IMR-90 (cell line): ENCODE measurements at regions not wholly inside any gene's neighbourhood (a gene's known extent, or its start where the extent isn't known, plus 50 kb on each side); places are given as distances from the start of the nearest gene placed in this dataset.

Experiments used
- ATAC-seq: fragments of 200-7000 bp; cut with Tn5 transposase; 2 replicates; pipeline ENCODE4 v1.9.1; 2020; ENCODE audit warnings: low read depth, mild to moderate bottlenecking, moderate library complexity
- BruUV-seq: library from RNA; stranded (reverse); fragments of 400-500 nt; replicated peaks from 2 replicates; lab custom pipeline; 2021; lab: Mats Ljungman, UMichigan
- CTCF ChIA-PET: fragments of 300-600 bp; formaldehyde crosslinking; extraction: SDS; loops from one replicate; lab custom pipeline; 2021; ENCODE audit warnings: antibody characterized with exemption; lab: Yijun Ruan, JAX
- POLR2A ChIA-PET: fragments of 300-600 bp; sonication (Branson Sonifier 250); formaldehyde crosslinking; loops from one replicate; lab custom pipeline; 2022; ENCODE audit warnings: antibody characterized with exemption; ENCODE audit not compliant: unreplicated experiment; lab: Charles Lee
- DNase-seq: peaks from one replicate; pipeline ENCODE4 v3.0.0; 2013
- H2AFZ ChIP-seq: replicated peaks from 2 replicates; pipeline ENCODE3; 2013; ENCODE audit warnings: low read length, mild to moderate bottlenecking; ENCODE audit not compliant: poor library complexity
- H2AK5ac ChIP-seq: 2 replicates; pipeline ENCODE4 v1.6.1; 2013; ENCODE audit warnings: low read depth, low read length, inconsistent platforms
- H2AK9ac ChIP-seq: replicated peaks from 2 replicates; pipeline ENCODE3; 2013; ENCODE audit warnings: mild to moderate bottlenecking, low read depth, low read length, moderate library complexity; ENCODE audit not compliant: poor library complexity
- H2BK120ac ChIP-seq: 2 replicates; pipeline ENCODE4 v1.6.1; 2013; ENCODE audit warnings: low read depth, low read length, inconsistent platforms
- H2BK15ac ChIP-seq: 3 replicates; pipeline ENCODE4 v1.6.1; 2013; ENCODE audit warnings: low read depth, low read length, inconsistent platforms
- H2BK20ac ChIP-seq: 2 replicates; pipeline ENCODE4 v1.6.1; 2013; ENCODE audit warnings: low read depth, mild to moderate bottlenecking, inconsistent platforms, low read length, moderate library complexity
- H2BK5ac ChIP-seq: 2 replicates; pipeline ENCODE4 v1.6.1; 2013; ENCODE audit warnings: mild to moderate bottlenecking, low read depth, low read length, inconsistent platforms; ENCODE audit not compliant: poor library complexity, severe bottlenecking
- H3K14ac ChIP-seq: replicated peaks from 2 replicates; pipeline ENCODE4 v1.6.1; 2013; ENCODE audit warnings: low read depth, low read length, inconsistent platforms
- H3K18ac ChIP-seq: 2 replicates; pipeline ENCODE4 v1.6.1; 2013; ENCODE audit warnings: low read depth, low read length, control low read depth
- H3K23ac ChIP-seq: 2 replicates; pipeline ENCODE4 v1.6.1; 2013; ENCODE audit warnings: low read depth, low read length, inconsistent platforms
- H3K27ac ChIP-seq: 2 replicates; pipeline ENCODE4 v1.5.1; 2013; ENCODE audit warnings: mild to moderate bottlenecking, control low read depth, low read length; ENCODE audit not compliant: insufficient read depth
- H3K27me3 ChIP-seq: 2 replicates; pipeline ENCODE4 v1.6.1; 2013; ENCODE audit warnings: low read length; ENCODE audit not compliant: control insufficient read depth, insufficient read depth
- H3K36me3 ChIP-seq: 2 replicates; pipeline ENCODE4 v1.6.1; 2013; ENCODE audit warnings: low read length, mixed read lengths; ENCODE audit not compliant: control insufficient read depth, insufficient read depth
- H3K4ac ChIP-seq: 2 replicates; pipeline ENCODE4 v1.6.1; 2013; ENCODE audit warnings: low read depth, low read length, inconsistent platforms
- H3K4me1 ChIP-seq: 2 replicates; pipeline ENCODE4 v1.6.1; 2013; ENCODE audit warnings: low read length, mixed read lengths; ENCODE audit not compliant: control insufficient read depth, insufficient read depth
- H3K4me2 ChIP-seq: 2 replicates; pipeline ENCODE4 v1.6.1; 2013; ENCODE audit warnings: low read depth, mild to moderate bottlenecking, control low read depth, low read length, moderate library complexity
- H3K4me3 ChIP-seq: 2 replicates; pipeline ENCODE4 v1.5.1; 2013; ENCODE audit warnings: low read depth, mild to moderate bottlenecking, control low read depth, low read length, moderate library complexity; ENCODE audit not compliant: insufficient read depth
- H3K56ac ChIP-seq: 2 replicates; pipeline ENCODE4 v1.6.1; 2013; ENCODE audit warnings: low read length, inconsistent platforms; ENCODE audit not compliant: insufficient read depth; ENCODE audit errors: extremely low read depth
- H3K79me1 ChIP-seq, 2 experiments: 2 replicates each; pipeline ENCODE4 v1.6.1; 2013; ENCODE audit warnings: low read length in 2 of 2, inconsistent platforms in 1 of 2, low read depth in 1 of 2
- H3K9ac ChIP-seq: 2 replicates; pipeline ENCODE4 v1.6.1; 2013; ENCODE audit warnings: low read depth, low read length, control low read depth
- H3K9me1 ChIP-seq: 2 replicates; pipeline ENCODE4 v1.6.1; 2013; ENCODE audit warnings: low read length, inconsistent platforms; ENCODE audit not compliant: insufficient read depth
- H3K9me3 ChIP-seq: 2 replicates; pipeline ENCODE4 v1.6.1; 2013; ENCODE audit warnings: low read length; ENCODE audit not compliant: control insufficient read depth, insufficient read depth
- H4K20me1 ChIP-seq: 2 replicates; pipeline ENCODE4 v1.6.1; 2013; ENCODE audit warnings: low read length, inconsistent platforms; ENCODE audit not compliant: insufficient read depth
- H4K5ac ChIP-seq: 2 replicates; pipeline ENCODE4 v1.6.1; 2013; ENCODE audit warnings: mild to moderate bottlenecking, low read depth, low read length, control low read depth
- H4K8ac ChIP-seq, 2 experiments: 2 replicates each; pipeline ENCODE4 v1.6.1; 2013; ENCODE audit warnings: low read depth in 2 of 2, low read length in 2 of 2, control low read depth in 1 of 2, inconsistent platforms in 1 of 2
- H4K91ac ChIP-seq: 2 replicates; pipeline ENCODE4 v1.6.1; 2013; ENCODE audit warnings: low read depth, low read length, inconsistent platforms; ENCODE audit not compliant: insufficient read depth
- BHLHE40 ChIP-seq: fragments of 150-350 bp; IDR thresholded peaks from 2 replicates; pipeline ENCODE4 v1.6.1; 2016; ENCODE audit warnings: mild to moderate bottlenecking, low read depth, low read length
- CEBPB ChIP-seq: IDR thresholded peaks from 2 replicates; pipeline ENCODE4 v1.6.1; 2012; ENCODE audit warnings: low read depth, low read length, improper control_type of control experiment
- CHD1 ChIP-seq: IDR thresholded peaks from 2 replicates; pipeline ENCODE4 v1.6.1; 2012; ENCODE audit warnings: low read depth, low read length, improper control_type of control experiment
- MAFK ChIP-seq: IDR thresholded peaks from 2 replicates; pipeline ENCODE4 v1.6.1; 2012; ENCODE audit warnings: low read depth, low read length, improper control_type of control experiment
- MAZ ChIP-seq: IDR thresholded peaks from 2 replicates; pipeline ENCODE4 v1.6.1; 2012; ENCODE audit warnings: low read depth, mild to moderate bottlenecking, low read length, improper control_type of control experiment, moderate library complexity, borderline replicate concordance
- MXI1 ChIP-seq: IDR thresholded peaks from 2 replicates; pipeline ENCODE4 v1.6.1; 2012; ENCODE audit warnings: low read depth, mild to moderate bottlenecking, low read length, moderate library complexity, borderline replicate concordance
- POLR2A ChIP-seq: IDR thresholded peaks from 2 replicates; pipeline ENCODE4 v1.6.1; 2012; ENCODE audit warnings: mild to moderate bottlenecking, low read depth, low read length
- RAD21 ChIP-seq: IDR thresholded peaks from 2 replicates; pipeline ENCODE4 v1.6.1; 2012; ENCODE audit warnings: low read length, improper control_type of control experiment
- RCOR1 ChIP-seq: IDR thresholded peaks from 2 replicates; pipeline ENCODE4 v1.6.1; 2012; ENCODE audit warnings: mild to moderate bottlenecking, low read length, improper control_type of control experiment; ENCODE audit not compliant: insufficient replicate concordance
- RFX5 ChIP-seq: IDR thresholded peaks from 2 replicates; pipeline ENCODE4 v1.8.0; 2012; ENCODE audit warnings: low read depth, mild to moderate bottlenecking, low read length, moderate library complexity
- SMC3 ChIP-seq: fragments of 150-350 bp; IDR thresholded peaks from 2 replicates; pipeline ENCODE4 v1.6.1; 2016; ENCODE audit warnings: low read depth, mild to moderate bottlenecking, antibody characterized with exemption, low read length, moderate library complexity
- WGBS, 2 experiments: methylation state at CpG; one replicate each; pipeline versions ENCODE4 v1.1.5 to v1.1.7; 2013; ENCODE audit warnings: missing lambda C conversion rate in 2 of 2; ENCODE audit not compliant: insufficient read length in 1 of 2; ENCODE audit errors: extremely low coverage in 2 of 2; 5-methylcytosine and 5-hydroxymethylcytosine counted together
- dilution Hi-C: fragments of 300-500 bp; cut with HindIII; formaldehyde crosslinking; loops from one replicate; pipeline ENCODE4 v1.14.3; 2018; ENCODE audit warnings: low sequenced_read_pairs; ENCODE audit not compliant: unreplicated experiment
- in situ Hi-C: fragments of 300-500 bp; cut with MboI; formaldehyde crosslinking; loops from 3 replicates; pipeline ENCODE4 v1.14.3; 2019; ENCODE audit warnings: low sequenced_read_pairs, inconsistent platforms, mixed read lengths
- intact Hi-C: fragments of 100-400 bp; cut with micrococcal nuclease; formaldehyde crosslinking; loops from 2 replicates; pipeline ENCODE4 v1.10.0; 2022
- TF ChIP-seq, protein P1 (sequence below): fragments of 150-350 bp; IDR thresholded peaks from 2 replicates; pipeline ENCODE4 v1.6.1; 2017; ENCODE audit warnings: mild to moderate bottlenecking, antibody characterized with exemption, low read length, low read depth
- TF ChIP-seq, protein P2 (sequence below): conservative IDR thresholded peaks from 2 replicates; pipeline ENCODE4 v1.5.1; 2012; ENCODE audit warnings: mild to moderate bottlenecking, low read depth, low read length, improper control_type of control experiment
- TF ChIP-seq, protein P3 (sequence below): fragments of 150-350 bp; IDR thresholded peaks from 2 replicates; pipeline ENCODE4 v1.6.1; 2016; ENCODE audit warnings: low read depth, mild to moderate bottlenecking, low read length, moderate library complexity, borderline replicate concordance

GRCh38 chr12:89984846-89985245, 276.2 kb upstream of the ATP2B1 start:
- dilution Hi-C loops, result no loop called here
- TF ChIP-seq BHLHE40 (no peak), CHD1 (no peak), MAZ (no peak), RAD21 (no peak), MXI1 (no peak), CEBPB (no peak), RCOR1 (no peak), RFX5 (no peak), SMC3 (no peak), POLR2A (no peak), MAFK (no peak)
- TF ChIP-seq, protein P1, sequence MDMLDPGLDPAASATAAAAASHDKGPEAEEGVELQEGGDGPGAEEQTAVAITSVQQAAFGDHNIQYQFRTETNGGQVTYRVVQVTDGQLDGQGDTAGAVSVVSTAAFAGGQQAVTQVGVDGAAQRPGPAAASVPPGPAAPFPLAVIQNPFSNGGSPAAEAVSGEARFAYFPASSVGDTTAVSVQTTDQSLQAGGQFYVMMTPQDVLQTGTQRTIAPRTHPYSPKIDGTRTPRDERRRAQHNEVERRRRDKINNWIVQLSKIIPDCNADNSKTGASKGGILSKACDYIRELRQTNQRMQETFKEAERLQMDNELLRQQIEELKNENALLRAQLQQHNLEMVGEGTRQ, result no peak
- TF ChIP-seq, protein P2, sequence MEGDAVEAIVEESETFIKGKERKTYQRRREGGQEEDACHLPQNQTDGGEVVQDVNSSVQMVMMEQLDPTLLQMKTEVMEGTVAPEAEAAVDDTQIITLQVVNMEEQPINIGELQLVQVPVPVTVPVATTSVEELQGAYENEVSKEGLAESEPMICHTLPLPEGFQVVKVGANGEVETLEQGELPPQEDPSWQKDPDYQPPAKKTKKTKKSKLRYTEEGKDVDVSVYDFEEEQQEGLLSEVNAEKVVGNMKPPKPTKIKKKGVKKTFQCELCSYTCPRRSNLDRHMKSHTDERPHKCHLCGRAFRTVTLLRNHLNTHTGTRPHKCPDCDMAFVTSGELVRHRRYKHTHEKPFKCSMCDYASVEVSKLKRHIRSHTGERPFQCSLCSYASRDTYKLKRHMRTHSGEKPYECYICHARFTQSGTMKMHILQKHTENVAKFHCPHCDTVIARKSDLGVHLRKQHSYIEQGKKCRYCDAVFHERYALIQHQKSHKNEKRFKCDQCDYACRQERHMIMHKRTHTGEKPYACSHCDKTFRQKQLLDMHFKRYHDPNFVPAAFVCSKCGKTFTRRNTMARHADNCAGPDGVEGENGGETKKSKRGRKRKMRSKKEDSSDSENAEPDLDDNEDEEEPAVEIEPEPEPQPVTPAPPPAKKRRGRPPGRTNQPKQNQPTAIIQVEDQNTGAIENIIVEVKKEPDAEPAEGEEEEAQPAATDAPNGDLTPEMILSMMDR, result no peak
- TF ChIP-seq, protein P3, sequence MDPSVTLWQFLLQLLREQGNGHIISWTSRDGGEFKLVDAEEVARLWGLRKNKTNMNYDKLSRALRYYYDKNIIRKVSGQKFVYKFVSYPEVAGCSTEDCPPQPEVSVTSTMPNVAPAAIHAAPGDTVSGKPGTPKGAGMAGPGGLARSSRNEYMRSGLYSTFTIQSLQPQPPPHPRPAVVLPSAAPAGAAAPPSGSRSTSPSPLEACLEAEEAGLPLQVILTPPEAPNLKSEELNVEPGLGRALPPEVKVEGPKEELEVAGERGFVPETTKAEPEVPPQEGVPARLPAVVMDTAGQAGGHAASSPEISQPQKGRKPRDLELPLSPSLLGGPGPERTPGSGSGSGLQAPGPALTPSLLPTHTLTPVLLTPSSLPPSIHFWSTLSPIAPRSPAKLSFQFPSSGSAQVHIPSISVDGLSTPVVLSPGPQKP, result no peak
- 92% methylated on average over 3 of the region's 8 CpGs; no CpG with 5 or more reads in 1 of the 2 experiments for WGBS, 2 experiments
- H2BK15ac ChIP-seq, result no peak overlapping the region
- H3K4me3 ChIP-seq, result no peak overlapping the region
- H3K4me1 ChIP-seq, result peaks cover 5% of the 10 kb centered on the region
- H3K4me2 ChIP-seq, result no peak overlapping the region
- no peak overlapping the region for H3K56ac ChIP-seq
- no peak overlapping the region for H2BK120ac ChIP-seq
- H3K9me3 ChIP-seq, result no peaks in the 10 kb centered on the region
- H3K4ac ChIP-seq, result no peak overlapping the region
- H3K9me1 ChIP-seq, result peaks cover 2% of the 10 kb centered on the region; the same call in 1 of the 2 replicates
- no peak overlapping the region for H3K18ac ChIP-seq
- no peaks in the 10 kb centered on the region for H3K36me3 ChIP-seq
- no peak overlapping the region for H3K14ac ChIP-seq
- H2AK9ac ChIP-seq, result no peak overlapping the region
- no TSS peak for BruUV-seq
- H3K79me1 ChIP-seq, result no peaks in the 10 kb centered on the region
- no peak overlapping the region for H3K9ac ChIP-seq
- ChIA-PET POLR2A (no interaction called here), CTCF (no interaction called here)
- H4K8ac ChIP-seq, result no peak overlapping the region
- no peak for DNase-seq
- H3K23ac ChIP-seq, result no peak overlapping the region
- H3K27ac ChIP-seq, result no peak overlapping the region
- H4K91ac ChIP-seq, result no peak overlapping the region
- no peak for ATAC-seq
- H3K27me3 ChIP-seq, result no peaks in the 10 kb centered on the region
- no peaks in the 10 kb centered on the region for H4K20me1 ChIP-seq
- no peak overlapping the region for H2BK5ac ChIP-seq
- peak overlapping the region; percentile 2; the same call in 1 of the 2 replicates for H2AK5ac ChIP-seq
- in situ Hi-C loops, result no loop called here
- H2AFZ ChIP-seq, result no peak overlapping the region
- H4K5ac ChIP-seq, result no peak overlapping the region
- intact Hi-C loops, result no loop called here
- no peak overlapping the region for H2BK20ac ChIP-seq
